H1 (cell line): ENCODE measurements at regions not wholly inside any gene's neighbourhood (a gene's known extent, or its start where the extent isn't known, plus 50 kb on each side); places are given as distances from the start of the nearest gene placed in this dataset.

Experiments
- CTCF ChIA-PET: fragments of 300-600 bp; sonication (Branson Sonifier 250); formaldehyde crosslinking; loops from one replicate; lab custom pipeline; 2021; ENCODE audit not compliant: partially characterized antibody; lab: Charles Lee
- POLR2A ChIA-PET: fragments of 300-600 bp; sonication (Branson Sonifier 250); formaldehyde crosslinking; loops from one replicate; lab custom pipeline; 2021; ENCODE audit warnings: inconsistent platforms; ENCODE audit not compliant: partially characterized antibody; lab: Charles Lee
- DNase-seq, 2 experiments: peaks; one replicate each; pipeline versions ENCODE4 v3.0.0 to v3.0.0-alpha.2; 2010 to 2022; ENCODE audit warnings: low spot score in 2 of 2, low read depth in 1 of 2, mixed read lengths in 1 of 2
- FAIRE-seq: peaks from 2 replicates; lab custom pipeline; 2011; peaks lifted over from hg19 to GRCh38; lab: Jason Lieb, UNC
- H2AFZ ChIP-seq: 2 replicates; pipeline ENCODE4 v1.8.1; 2012; ENCODE audit warnings: low read length, inconsistent platforms
- H2AK5ac ChIP-seq: 2 replicates; pipeline ENCODE4 v1.6.1; 2013; ENCODE audit warnings: low read depth, low read length
- H2BK120ac ChIP-seq: replicated peaks from 2 replicates; pipeline ENCODE3; 2013; ENCODE audit warnings: low read depth, low read length, inconsistent platforms
- H2BK12ac ChIP-seq: 2 replicates; pipeline ENCODE4 v1.6.1; 2013; ENCODE audit warnings: low read depth, low read length
- H2BK15ac ChIP-seq: 2 replicates; pipeline ENCODE4 v1.6.1; 2013; ENCODE audit warnings: low read length
- H2BK20ac ChIP-seq: 2 replicates; pipeline ENCODE4 v1.6.1; 2013; ENCODE audit warnings: low read length
- H2BK5ac ChIP-seq: 2 replicates; pipeline ENCODE4 v1.6.1; 2013; ENCODE audit warnings: low read depth, low read length
- H3K14ac ChIP-seq: 2 replicates; pipeline ENCODE4 v1.6.1; 2013; ENCODE audit warnings: inconsistent platforms; ENCODE audit not compliant: insufficient read length
- H3K18ac ChIP-seq: 2 replicates; pipeline ENCODE4 v1.6.1; 2013; ENCODE audit warnings: low read length; ENCODE audit errors: extremely low read depth
- H3K23ac ChIP-seq: 2 replicates; pipeline ENCODE4 v1.6.1; 2013; ENCODE audit warnings: inconsistent platforms; ENCODE audit not compliant: insufficient read length
- H3K23me2 ChIP-seq: 2 replicates; pipeline ENCODE4 v1.6.1; 2013; ENCODE audit warnings: low read depth, low read length
- H3K27ac ChIP-seq: 2 replicates; pipeline ENCODE4 v1.6.1; 2011; ENCODE audit warnings: low read depth, low read length, inconsistent platforms
- H3K27me3 ChIP-seq, 4 experiments: replicated peaks in 1 of 4; 1 replicate in 1 of 4; 2 replicates in 3 of 4; pipeline versions ENCODE4 v1.6.1 to v1.8.1; 2011 to 2013; ENCODE audit warnings: low read length in 3 of 4, mild to moderate bottlenecking in 3 of 4, inconsistent platforms in 2 of 4, mixed read lengths in 2 of 4, moderate library complexity in 1 of 4; ENCODE audit not compliant: control insufficient read depth in 3 of 4, insufficient read depth in 3 of 4; ENCODE audit errors: extremely low read depth in 1 of 4
- H3K36me3 ChIP-seq, 4 experiments: 2 replicates each; pipeline versions ENCODE4 v1.6.1 to v1.8.1; 2011 to 2013; ENCODE audit warnings: mild to moderate bottlenecking in 4 of 4, low read length in 3 of 4, moderate library complexity in 2 of 4, control low read depth in 1 of 4, inconsistent platforms in 1 of 4; ENCODE audit not compliant: insufficient read depth in 4 of 4, control insufficient read depth in 2 of 4
- H3K4ac ChIP-seq: replicated peaks from 2 replicates; pipeline ENCODE3; 2013; ENCODE audit warnings: low read length, low read depth, mixed read lengths, inconsistent platforms; ENCODE audit not compliant: insufficient read length
- H3K4me1 ChIP-seq, 4 experiments: replicated peaks in 1 of 4; 1 replicate in 1 of 4; 2 replicates in 3 of 4; pipeline versions ENCODE4 v1.6.1 to v1.8.1; 2011 to 2013; ENCODE audit warnings: low read length in 3 of 4, inconsistent platforms in 2 of 4, mixed read lengths in 1 of 4; ENCODE audit not compliant: insufficient read depth in 4 of 4, control insufficient read depth in 3 of 4
- H3K4me2 ChIP-seq, 2 experiments: 2 replicates each; pipeline versions ENCODE4 v1.6.1 to v1.8.1; 2011 to 2013; ENCODE audit warnings: low read depth in 2 of 2, low read length in 2 of 2, control low read depth in 1 of 2, inconsistent platforms in 1 of 2, mild to moderate bottlenecking in 1 of 2; ENCODE audit not compliant: insufficient read depth in 1 of 2
- H3K4me3 ChIP-seq, 4 experiments: fragments of 200-600, 300-600 bp in 1 of 4; sonication (generic), shearing (Covaris generic), sonication (Bioruptor Twin) in 1 of 4; 2 replicates each; pipeline versions ENCODE4 v1.5.1 to v1.8.1; 2011 to 2016; ENCODE audit warnings: low read length in 4 of 4, low read depth in 3 of 4, control low read depth in 2 of 4, inconsistent platforms in 2 of 4, mild to moderate bottlenecking in 2 of 4, mixed read lengths in 1 of 4, moderate library complexity in 1 of 4; ENCODE audit not compliant: insufficient read depth in 2 of 4; ENCODE audit errors: extremely low read depth in 1 of 4
- H3K56ac ChIP-seq: replicated peaks from 2 replicates; pipeline ENCODE3; 2013; ENCODE audit warnings: low read depth, mild to moderate bottlenecking, mixed read lengths, low read length, inconsistent platforms; ENCODE audit not compliant: insufficient read length
- H3K79me1 ChIP-seq: 2 replicates; pipeline ENCODE4 v1.6.1; 2013; ENCODE audit warnings: low read depth, low read length, control low read depth
- H3K79me2 ChIP-seq, 2 experiments: 2 replicates each; pipeline versions ENCODE4 v1.6.1 to v1.8.1; 2012 to 2013; ENCODE audit warnings: low read length in 2 of 2, mild to moderate bottlenecking in 2 of 2, inconsistent platforms in 1 of 2; ENCODE audit not compliant: insufficient read depth in 2 of 2, control insufficient read depth in 1 of 2
- H3K9ac ChIP-seq, 4 experiments: replicated peaks in 1 of 4; 1 replicate in 1 of 4; 2 replicates in 3 of 4; pipeline versions ENCODE4 v1.6.1 to v1.8.1; 2011 to 2013; ENCODE audit warnings: low read depth in 3 of 4, low read length in 3 of 4, control low read depth in 2 of 4, mild to moderate bottlenecking in 2 of 4, moderate library complexity in 2 of 4, inconsistent platforms in 1 of 4; ENCODE audit errors: extremely low read depth in 1 of 4
- H3K9me3 ChIP-seq, 2 experiments: 2 replicates each; pipeline versions ENCODE4 v1.6.1 to v1.8.1; 2012 to 2013; ENCODE audit warnings: mild to moderate bottlenecking in 2 of 2, moderate library complexity in 2 of 2, control low read depth in 1 of 2, inconsistent platforms in 1 of 2, low read depth in 1 of 2, low read length in 1 of 2, mixed read lengths in 1 of 2; ENCODE audit not compliant: insufficient read depth in 2 of 2
- H4K20me1 ChIP-seq, 2 experiments: replicated peaks in 1 of 2; 2 replicates each; pipeline versions ENCODE3 to v1.8.1; 2011 to 2013; ENCODE audit warnings: inconsistent platforms in 2 of 2, low read length in 2 of 2, mild to moderate bottlenecking in 1 of 2; ENCODE audit not compliant: insufficient read depth in 2 of 2, control insufficient read depth in 1 of 2
- H4K5ac ChIP-seq: 2 replicates; pipeline ENCODE4 v1.6.1; 2013; ENCODE audit warnings: low read length, low read depth, mixed read lengths, inconsistent platforms; ENCODE audit not compliant: insufficient read length
- H4K8ac ChIP-seq: 2 replicates; pipeline ENCODE4 v1.8.0; 2013; ENCODE audit warnings: mild to moderate bottlenecking, moderate library complexity, low read length, inconsistent platforms; ENCODE audit not compliant: insufficient read depth; ENCODE audit errors: extremely low read depth
- H4K91ac ChIP-seq: replicated peaks from 2 replicates; pipeline ENCODE3; 2013; ENCODE audit warnings: low read length, mixed read lengths, inconsistent platforms; ENCODE audit not compliant: insufficient read length
- BACH1 ChIP-seq: IDR thresholded peaks from 2 replicates; pipeline ENCODE4 v1.6.1; 2012; ENCODE audit warnings: low read length, improper control_type of control experiment
- CBX5 ChIP-seq: fragments of 300-800, 300-1000 bp; sonication (generic); IDR thresholded peaks from 2 replicates; pipeline ENCODE4 v1.7.1; 2016; ENCODE audit warnings: antibody characterized with exemption, low read length, low read depth
- CEBPB ChIP-seq: IDR thresholded peaks from 2 replicates; pipeline ENCODE4 v1.6.1; 2012; ENCODE audit warnings: low read depth, low read length
- CTBP2 ChIP-seq: IDR thresholded peaks from 2 replicates; pipeline ENCODE4 v1.7.0; 2011; ENCODE audit warnings: borderline replicate concordance, mild to moderate bottlenecking, moderate library complexity, mixed read lengths, low read length; ENCODE audit not compliant: insufficient read depth, insufficient read length
- GTF2F1 ChIP-seq: IDR thresholded peaks from 2 replicates; pipeline ENCODE4 v1.6.1; 2012; ENCODE audit warnings: low read depth, low read length, improper control_type of control experiment, borderline replicate concordance
- HDAC6 ChIP-seq: IDR thresholded peaks from one replicate; pipeline ENCODE4 v1.7.1; 2012; ENCODE audit warnings: low read depth, mild to moderate bottlenecking, inconsistent platforms, low read length, moderate library complexity
- POLR2AphosphoS5 ChIP-seq: IDR thresholded peaks from 2 replicates; pipeline ENCODE4 v1.6.1; 2011; ENCODE audit warnings: low read depth, low read length
- RBBP5 ChIP-seq: IDR thresholded peaks from 2 replicates; pipeline ENCODE4 v1.7.1; 2012; ENCODE audit warnings: low read depth, mild to moderate bottlenecking, inconsistent platforms, low read length, moderate library complexity, borderline replicate concordance
- RXRA ChIP-seq: IDR thresholded peaks from 2 replicates; pipeline ENCODE4 v1.6.1; 2011; ENCODE audit warnings: low read depth, mild to moderate bottlenecking, low read length, moderate library complexity; ENCODE audit not compliant: insufficient read depth
- SIN3A ChIP-seq, 2 experiments: IDR thresholded peaks in 1 of 2; conservative IDR thresholded peaks in 1 of 2; 2 replicates each; pipeline ENCODE4 v1.6.1; 2011 to 2012; ENCODE audit warnings: low read length in 2 of 2, improper control_type of control experiment in 1 of 2, low read depth in 1 of 2, mild to moderate bottlenecking in 1 of 2
- TAF1 ChIP-seq: IDR thresholded peaks from 2 replicates; pipeline ENCODE4 v1.6.1; 2011; ENCODE audit warnings: mild to moderate bottlenecking, low read depth, low read length
- WGBS, 2 experiments: shearing (Covaris generic) in 1 of 2; methylation state at CpG; one replicate each; pipeline versions ENCODE4 v1.1.6 to v1.1.7; 2013 to 2015; ENCODE audit warnings: low lambda C conversion rate in 2 of 2, mixed read lengths in 2 of 2, inconsistent platforms in 1 of 2, low coverage in 1 of 2, missing lambda C conversion rate in 1 of 2; ENCODE audit not compliant: insufficient replicate concordance in 2 of 2, insufficient coverage in 1 of 2, insufficient read length in 1 of 2; ENCODE audit errors: extremely low coverage in 1 of 2, missing lambda C conversion rate in 1 of 2; 5-methylcytosine and 5-hydroxymethylcytosine counted together
- TF ChIP-seq, protein P1 (sequence below): IDR thresholded peaks from 2 replicates; pipeline ENCODE4 v1.6.1; 2012; ENCODE audit warnings: inconsistent platforms

DNA sequence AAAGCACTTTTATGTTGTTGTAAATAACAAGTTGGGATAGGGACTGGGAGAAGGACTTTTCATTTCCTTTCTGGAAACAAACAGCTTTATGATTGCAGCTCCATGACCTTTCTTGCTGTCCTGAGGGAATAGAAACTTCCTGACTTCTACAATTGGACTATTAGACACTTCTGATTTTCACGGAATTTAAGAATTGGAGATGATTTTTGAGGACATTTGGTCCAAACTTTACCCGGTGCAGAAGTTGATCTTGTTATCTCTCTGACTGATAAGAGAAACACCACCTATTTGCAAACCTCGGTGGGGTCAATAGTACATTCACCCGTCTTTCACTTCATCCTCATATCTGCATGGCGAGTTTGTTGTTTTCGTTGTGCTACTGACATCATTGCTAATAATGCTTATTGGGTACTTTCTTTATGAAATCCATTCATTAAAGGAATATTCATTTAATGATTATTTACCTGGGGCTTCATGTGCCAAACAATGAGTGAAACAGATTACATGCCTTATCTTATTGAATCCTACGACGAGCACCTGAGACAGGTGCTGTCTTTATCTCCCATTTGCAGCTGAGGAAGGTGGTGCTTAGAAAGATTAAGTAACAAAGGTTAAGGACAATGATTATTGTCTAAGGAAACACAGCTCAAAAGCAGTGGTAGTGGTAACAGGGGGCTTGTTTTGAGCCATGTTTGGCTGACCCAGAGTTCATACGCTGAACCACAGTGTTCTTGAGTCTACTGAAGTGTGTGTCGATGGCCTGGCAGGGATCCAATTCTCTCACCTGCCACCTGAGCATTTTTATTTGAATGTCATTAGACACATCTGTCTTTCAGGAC is 176.9 kb upstream of the FAM20A start:
- Histone ChIP-seq H3K79me2 (no peaks in the 10 kb centered on the region), H4K5ac (no peak overlapping the region), H3K14ac (no peak overlapping the region), H3K27me3 (no peaks in the 10 kb centered on the region), H2BK15ac (no peak overlapping the region), H3K56ac (no peak overlapping the region), H4K8ac (no peak overlapping the region), H4K20me1 (no peaks in the 10 kb centered on the region), H3K4ac (no peak overlapping the region), H2BK120ac (no peak overlapping the region), H3K4me3 (no peak overlapping the region), H3K27ac (no peak overlapping the region), H4K91ac (no peak overlapping the region), H2AK5ac (no peak overlapping the region), H2BK20ac (no peak overlapping the region), H3K79me1 (no peaks in the 10 kb centered on the region), H2BK5ac (no peak overlapping the region), H3K9me3 (peaks cover 0 to 6% of the 10 kb centered on the region in 2 experiments; a peak in 3 of 4 replicates), H3K18ac (no peak overlapping the region), H3K36me3 (no peaks in the 10 kb centered on the region), H3K23ac (no peak overlapping the region), H3K23me2 (no peaks in the 10 kb centered on the region), H3K4me2 (no peak overlapping the region), H2BK12ac (no peak overlapping the region), H2AFZ (peak overlapping the region; percentile 42), H3K4me1 (no peaks in the 10 kb centered on the region), H3K9ac (no peak overlapping the region)
- 91% methylated on average over 10 of the region's 10 CpGs; no CpG with 5 or more reads in 1 of the 2 experiments for WGBS, 2 experiments
- FAIRE-seq (no peak), DNase-seq (no peak)
- ChIA-PET CTCF (interaction anchor here (0.8 to 5.5 kb wide), 21 partner anchors 10 to 539 kb away, joined by 3 to 37 read pairs (median 7); no protein-coding TSS in a partner anchor), POLR2A (no interaction called here)
- TF ChIP-seq RXRA = no peak
- TF ChIP-seq, protein P1, sequence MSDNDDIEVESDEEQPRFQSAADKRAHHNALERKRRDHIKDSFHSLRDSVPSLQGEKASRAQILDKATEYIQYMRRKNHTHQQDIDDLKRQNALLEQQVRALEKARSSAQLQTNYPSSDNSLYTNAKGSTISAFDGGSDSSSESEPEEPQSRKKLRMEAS = no peak
- no peak for TF ChIP-seq CTBP2
- TF ChIP-seq HDAC6 = no peak
- no peak for TF ChIP-seq POLR2AphosphoS5
- TF ChIP-seq SIN3A (conservative IDR thresholded peaks at IDR 0.05 in 1 of 2, IDR thresholded peaks at IDR 0.05 in 1 of 2; ENCODE audit: low read depth in 1 of 2, low read length in 2 of 2) = no peak
- TF ChIP-seq RBBP5 = no peak
- no peak for TF ChIP-seq GTF2F1
- TF ChIP-seq TAF1 = no peak
- no peak for TF ChIP-seq BACH1
- TF ChIP-seq CEBPB = no peak
- no peak for TF ChIP-seq CBX5
